ENCODE measurements at regions not wholly inside any gene's neighbourhood (a gene's known extent, or its start where the extent isn't known, plus 50 kb on each side); places are given as distances from the start of the nearest gene placed in this dataset.

DNA sequence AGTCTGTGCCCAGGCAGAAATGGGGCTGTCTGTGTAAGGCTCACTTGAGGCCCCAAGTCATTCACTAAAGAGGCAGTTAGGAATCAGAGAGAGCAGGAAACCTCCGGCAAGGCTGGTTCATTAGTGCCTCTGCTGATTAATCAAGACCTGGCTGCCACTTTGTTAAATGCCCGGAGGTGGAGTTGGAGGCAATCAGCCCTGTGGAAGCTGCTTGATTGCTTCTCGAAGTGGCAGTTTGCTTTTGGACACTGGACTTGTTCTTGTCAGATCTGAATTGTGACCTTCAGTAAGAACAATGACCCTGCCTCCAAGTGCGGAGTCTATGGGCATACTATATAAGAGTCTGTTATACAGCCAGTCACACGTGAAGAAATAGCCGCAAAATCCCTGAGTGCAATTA is 183.9 kb upstream of the LINC00305 start:
- no peak for DNase-seq
- TF ChIP-seq POLR2A (IDR thresholded peaks at IDR 0.05) = no peak
- TF ChIP-seq, protein P1, sequence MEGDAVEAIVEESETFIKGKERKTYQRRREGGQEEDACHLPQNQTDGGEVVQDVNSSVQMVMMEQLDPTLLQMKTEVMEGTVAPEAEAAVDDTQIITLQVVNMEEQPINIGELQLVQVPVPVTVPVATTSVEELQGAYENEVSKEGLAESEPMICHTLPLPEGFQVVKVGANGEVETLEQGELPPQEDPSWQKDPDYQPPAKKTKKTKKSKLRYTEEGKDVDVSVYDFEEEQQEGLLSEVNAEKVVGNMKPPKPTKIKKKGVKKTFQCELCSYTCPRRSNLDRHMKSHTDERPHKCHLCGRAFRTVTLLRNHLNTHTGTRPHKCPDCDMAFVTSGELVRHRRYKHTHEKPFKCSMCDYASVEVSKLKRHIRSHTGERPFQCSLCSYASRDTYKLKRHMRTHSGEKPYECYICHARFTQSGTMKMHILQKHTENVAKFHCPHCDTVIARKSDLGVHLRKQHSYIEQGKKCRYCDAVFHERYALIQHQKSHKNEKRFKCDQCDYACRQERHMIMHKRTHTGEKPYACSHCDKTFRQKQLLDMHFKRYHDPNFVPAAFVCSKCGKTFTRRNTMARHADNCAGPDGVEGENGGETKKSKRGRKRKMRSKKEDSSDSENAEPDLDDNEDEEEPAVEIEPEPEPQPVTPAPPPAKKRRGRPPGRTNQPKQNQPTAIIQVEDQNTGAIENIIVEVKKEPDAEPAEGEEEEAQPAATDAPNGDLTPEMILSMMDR (IDR thresholded peaks at IDR 0.05) = no peak
- H3K27me3 ChIP-seq = no peaks in the 10 kb centered on the region
- no peak overlapping the region for H3K4me3 ChIP-seq
- H3K36me3 ChIP-seq = no peaks in the 10 kb centered on the region
- no peak overlapping the region for H3K27ac ChIP-seq
- no peaks in the 10 kb centered on the region for H3K4me1 ChIP-seq
- H3K9me3 ChIP-seq = no peaks in the 10 kb centered on the region
- intact Hi-C loops (cut with DNase I; ENCODE audit: low total_unique reads) = no loop called here

- DNase-seq = no peak
- Histone ChIP-seq H3K4me1 (no peaks in the 10 kb centered on the region), H3K9me3 (no peaks in the 10 kb centered on the region), H3K27me3 (no peaks in the 10 kb centered on the region), H3K27ac (no peak overlapping the region), H3K36me3 (no peaks in the 10 kb centered on the region), H3K4me3 (no peak overlapping the region)
- intact Hi-C loops (cut with DNase I; ENCODE audit: low total_unique reads) = no loop called here
- no peak for TF ChIP-seq POLR2A (IDR thresholded peaks at IDR 0.05)
- TF ChIP-seq, protein P1 (IDR thresholded peaks at IDR 0.05) = no peak
Measured at GRCh38 chr18:64331419-64331818, 182.5 kb upstream of the LINC00305 start.

DNA sequence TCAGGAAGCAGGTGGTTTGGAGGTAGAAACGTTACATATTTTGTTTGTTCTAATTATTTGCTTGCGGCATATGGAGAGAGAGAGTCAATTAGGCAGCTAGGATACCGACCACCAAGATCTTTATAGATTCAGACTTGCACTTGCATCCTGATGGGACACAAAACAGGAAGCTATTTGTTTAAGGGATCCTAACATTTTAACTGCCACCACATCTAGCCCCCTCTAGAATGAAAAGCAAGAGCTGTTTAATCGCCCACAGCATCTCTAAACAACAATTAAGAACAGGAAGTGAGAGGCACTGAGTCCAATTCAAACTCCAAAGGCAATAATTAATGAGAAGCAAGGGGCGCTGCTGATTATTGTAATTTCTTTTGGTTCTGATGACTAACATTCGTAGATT is 182.0 kb upstream of the LINC00305 start:
- H3K4me1 ChIP-seq = no peaks in the 10 kb centered on the region
- intact Hi-C loops (cut with DNase I; ENCODE audit: low total_unique reads) = no loop called here
- no peak for DNase-seq
- H3K4me3 ChIP-seq = no peak overlapping the region
- no peak for TF ChIP-seq POLR2A (IDR thresholded peaks at IDR 0.05)
- TF ChIP-seq, protein P1 (IDR thresholded peaks at IDR 0.05) = no peak
- H3K9me3 ChIP-seq = no peaks in the 10 kb centered on the region
- H3K27me3 ChIP-seq = no peaks in the 10 kb centered on the region
- no peaks in the 10 kb centered on the region for H3K36me3 ChIP-seq
- H3K27ac ChIP-seq = no peak overlapping the region

DNA sequence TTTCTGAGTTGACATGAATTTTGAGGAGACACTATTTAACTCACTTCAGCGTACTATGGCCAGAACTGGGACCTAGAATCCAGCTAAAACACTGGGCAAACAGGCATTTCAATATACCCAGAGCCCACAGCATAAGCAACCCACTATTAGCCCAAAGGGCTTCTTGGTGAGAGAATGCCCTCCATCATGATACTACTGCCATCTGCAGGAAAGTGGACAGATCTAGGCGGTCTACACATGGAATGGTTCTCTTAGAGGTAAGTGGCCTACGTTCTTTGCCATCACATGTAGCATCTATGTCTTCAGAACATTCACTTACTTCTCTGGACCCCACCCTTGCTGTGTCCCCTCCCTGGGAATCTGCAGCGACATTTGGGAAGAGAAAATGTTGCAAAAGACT is 181.3 kb upstream of the LINC00305 start:
- intact Hi-C loops (cut with DNase I; ENCODE audit: low total_unique reads) = no loop called here
- Histone ChIP-seq H3K27me3 (no peaks in the 10 kb centered on the region), H3K27ac (no peak overlapping the region), H3K4me3 (no peak overlapping the region), H3K4me1 (no peaks in the 10 kb centered on the region), H3K9me3 (no peaks in the 10 kb centered on the region), H3K36me3 (no peaks in the 10 kb centered on the region)
- TF ChIP-seq, protein P1 (IDR thresholded peaks at IDR 0.05) = no peak
- TF ChIP-seq POLR2A (IDR thresholded peaks at IDR 0.05) = no peak
- no peak for DNase-seq

- Histone ChIP-seq H3K36me3 (no peaks in the 10 kb centered on the region), H3K9me3 (no peaks in the 10 kb centered on the region), H3K27ac (no peak overlapping the region), H3K4me1 (no peaks in the 10 kb centered on the region), H3K4me3 (no peak overlapping the region), H3K27me3 (no peaks in the 10 kb centered on the region)
- no peak for DNase-seq
- TF ChIP-seq, protein P1 (IDR thresholded peaks at IDR 0.05) = no peak
- TF ChIP-seq POLR2A (IDR thresholded peaks at IDR 0.05) = no peak
- intact Hi-C loops (cut with DNase I; ENCODE audit: low total_unique reads) = no loop called here
Measured at GRCh38 chr18:64322189-64322588, 173.3 kb upstream of the LINC00305 start.
